GM12878 (cell line): ENCODE measurements at regions not wholly inside any gene's neighbourhood (a gene's known extent, or its start where the extent isn't known, plus 50 kb on each side); places are given as distances from the start of the nearest gene placed in this dataset.

Experiments
- E2F8 ChIP-seq: fragments of 450-650 bp; IDR thresholded peaks from 2 replicates; pipeline ENCODE4 v1.6.1; 2018; ENCODE audit warnings: mild to moderate bottlenecking, low read depth, moderate library complexity; ENCODE audit not compliant: partially characterized antibody
- FOS ChIP-seq: IDR thresholded peaks from 3 replicates; pipeline ENCODE4 v1.6.1; 2011; ENCODE audit warnings: borderline replicate concordance; ENCODE audit not compliant: insufficient read length; ENCODE audit errors: extremely low read depth
- FOXM1 ChIP-seq: IDR thresholded peaks from 2 replicates; pipeline ENCODE4 v1.6.1; 2012; ENCODE audit warnings: low read depth, mild to moderate bottlenecking, inconsistent platforms, low read length, moderate library complexity
- IRF4 ChIP-seq: IDR thresholded peaks from 2 replicates; pipeline ENCODE4 v1.6.1; 2011; ENCODE audit warnings: low read depth, low read length
- IRF5 ChIP-seq: fragments of 450-650 bp; IDR thresholded peaks from 2 replicates; pipeline ENCODE4 v1.6.1; 2017; ENCODE audit warnings: borderline replicate concordance
- NKRF ChIP-seq: fragments of 450-650 bp; conservative IDR thresholded peaks from 2 replicates; pipeline ENCODE4 v1.6.1; 2017; ENCODE audit warnings: mild to moderate bottlenecking, moderate library complexity
- PKNOX1 ChIP-seq: fragments of 450-650 bp; IDR thresholded peaks from 2 replicates; pipeline ENCODE4 v1.6.1; 2016; ENCODE audit warnings: mild to moderate bottlenecking
- SIX5 ChIP-seq: IDR thresholded peaks from 2 replicates; pipeline ENCODE4 v1.6.1; 2011; ENCODE audit warnings: mild to moderate bottlenecking, low read depth, low read length, moderate library complexity; ENCODE audit not compliant: severe bottlenecking
- SRF ChIP-seq, 2 experiments: IDR thresholded peaks; 2 replicates each; pipeline ENCODE4 v1.6.1; 2011; ENCODE audit warnings: low read depth in 2 of 2, low read length in 2 of 2, mild to moderate bottlenecking in 1 of 2, moderate library complexity in 1 of 2
- TAF1 ChIP-seq: IDR thresholded peaks from 2 replicates; pipeline ENCODE4 v1.6.1; 2011; ENCODE audit warnings: mild to moderate bottlenecking, low read depth, low read length, borderline replicate concordance
- ZNF24 ChIP-seq: fragments of 450-650 bp; IDR thresholded peaks from 2 replicates; pipeline ENCODE4 v1.6.1; 2017; ENCODE audit warnings: antibody characterized with exemption, mild to moderate bottlenecking

GRCh38 chr2:188235364-188235763, 56.3 kb upstream of the GULP1 start (continued):
- TF ChIP-seq TAF1: no peak
- TF ChIP-seq IRF4: peak; percentile 66; the same call in 1 of the 2 replicates
- TF ChIP-seq FOXM1: peak; percentile 80
- TF ChIP-seq ZNF24: no peak
- no peak for TF ChIP-seq E2F8
- no peak for TF ChIP-seq SRF (IDR thresholded peaks at IDR 0.05; ENCODE audit: low read depth in 2 of 2, low read length in 2 of 2)
- no peak for TF ChIP-seq PKNOX1
- no peak for TF ChIP-seq SIX5
- TF ChIP-seq IRF5: 0 out of 2 replicates have a peak, but pooled peaks have one; percentile 16
- TF ChIP-seq NKRF: 0 out of 2 replicates have a peak, but pooled peaks have one; percentile 15
- TF ChIP-seq FOS: no peak
- TF ChIP-seq, all 136 proteins: peak for 36
